ENCODE measurements at regions not wholly inside any gene's neighbourhood (a gene's known extent, or its start where the extent isn't known, plus 50 kb on each side); places are given as distances from the start of the nearest gene placed in this dataset.
"Not testable (repeated sequence)": the region's sequence is repeated elsewhere in the genome, so short reads cannot be mapped to it uniquely, and the experiment has no call there.

DNA sequence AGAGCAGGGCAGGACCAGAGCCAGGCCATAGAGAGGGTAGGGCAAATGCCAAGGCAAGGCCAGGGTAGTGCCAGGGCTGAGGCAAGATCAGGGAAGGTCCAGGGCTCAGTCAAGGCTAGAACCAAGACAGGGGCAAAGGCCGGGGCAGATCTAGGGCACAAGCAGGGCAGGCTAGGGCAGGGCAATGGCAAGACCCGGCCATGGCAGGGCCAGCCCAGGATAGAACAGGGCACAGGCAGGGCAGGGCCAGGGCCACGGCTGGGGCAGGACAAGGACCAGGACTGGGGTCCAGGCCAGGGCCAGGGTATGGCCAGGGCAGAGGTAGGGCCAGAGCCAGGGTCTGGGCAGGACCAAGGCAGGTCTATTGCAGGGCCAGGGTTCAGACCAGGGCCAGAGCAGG lies 2873.2 kb downstream of the RPIA start:
- in situ Hi-C loops (cut with MboI; ENCODE audit: low pct_unique_long_range_greater_than_20kb, low sequenced_read_pairs); DNase-seq: not testable (repeated sequence)

DNA sequence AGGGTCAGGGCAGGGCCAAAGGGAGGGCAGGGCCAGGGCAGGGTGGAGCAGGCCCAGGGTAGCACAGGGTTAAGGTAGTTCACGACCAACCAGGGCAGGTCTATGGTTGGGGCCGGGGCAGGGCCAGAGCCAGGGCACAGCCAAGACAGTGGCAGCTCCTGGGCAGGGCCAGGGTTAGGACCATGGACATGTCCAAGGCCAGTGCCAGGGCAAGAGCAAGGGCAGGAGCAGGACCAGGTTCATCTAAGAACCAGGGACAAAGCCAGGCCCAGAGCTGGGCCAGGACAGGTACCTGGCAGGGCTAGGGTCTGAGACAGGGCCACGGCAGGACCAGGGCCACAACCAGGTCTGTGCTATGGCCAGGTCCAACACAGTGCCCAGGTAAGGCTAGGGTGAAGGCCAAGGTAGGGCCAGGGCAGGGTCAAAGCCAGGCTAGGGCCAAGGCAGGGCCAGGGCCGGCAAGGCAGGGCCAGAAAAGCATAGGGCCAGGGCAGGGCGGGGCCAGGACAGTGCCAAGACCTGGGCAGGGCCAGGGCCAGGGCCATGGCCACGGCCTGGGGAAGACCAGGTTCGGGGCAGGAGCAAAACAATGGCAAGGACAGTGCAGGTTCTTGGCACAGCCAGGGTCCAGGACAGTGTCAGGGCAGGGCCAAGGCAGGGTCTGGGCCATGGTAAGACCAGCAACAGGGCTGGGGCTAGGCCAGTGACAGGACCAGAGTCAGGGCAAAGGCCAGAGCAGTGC lies 2874.4 kb downstream of the RPIA start:
- DNase-seq; in situ Hi-C loops (cut with MboI; ENCODE audit: low pct_unique_long_range_greater_than_20kb, low sequenced_read_pairs): not testable (repeated sequence)

DNA sequence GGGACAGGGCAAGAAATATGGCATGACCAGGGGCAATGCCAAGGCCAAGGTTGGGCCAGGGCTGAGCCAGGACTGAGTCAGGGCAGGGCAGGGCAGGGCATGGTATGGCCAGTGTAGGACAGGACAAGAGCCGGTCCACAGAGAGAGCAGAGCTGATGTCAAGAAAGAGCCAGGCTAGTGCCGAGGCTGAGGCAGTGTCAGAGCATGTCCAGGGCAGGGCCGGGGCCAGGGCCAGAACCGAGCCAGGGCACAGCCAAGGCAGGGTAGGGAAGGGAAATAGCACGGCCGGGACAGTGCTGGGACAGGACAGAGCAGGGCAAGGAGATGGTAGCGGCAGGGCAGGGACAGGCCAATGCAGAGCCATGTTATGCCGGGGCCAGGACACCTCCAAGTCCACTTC lies 2875.1 kb downstream of the RPIA start:
- DNase-seq; in situ Hi-C loops (cut with MboI; ENCODE audit: low pct_unique_long_range_greater_than_20kb, low sequenced_read_pairs): not testable (repeated sequence)

DNA sequence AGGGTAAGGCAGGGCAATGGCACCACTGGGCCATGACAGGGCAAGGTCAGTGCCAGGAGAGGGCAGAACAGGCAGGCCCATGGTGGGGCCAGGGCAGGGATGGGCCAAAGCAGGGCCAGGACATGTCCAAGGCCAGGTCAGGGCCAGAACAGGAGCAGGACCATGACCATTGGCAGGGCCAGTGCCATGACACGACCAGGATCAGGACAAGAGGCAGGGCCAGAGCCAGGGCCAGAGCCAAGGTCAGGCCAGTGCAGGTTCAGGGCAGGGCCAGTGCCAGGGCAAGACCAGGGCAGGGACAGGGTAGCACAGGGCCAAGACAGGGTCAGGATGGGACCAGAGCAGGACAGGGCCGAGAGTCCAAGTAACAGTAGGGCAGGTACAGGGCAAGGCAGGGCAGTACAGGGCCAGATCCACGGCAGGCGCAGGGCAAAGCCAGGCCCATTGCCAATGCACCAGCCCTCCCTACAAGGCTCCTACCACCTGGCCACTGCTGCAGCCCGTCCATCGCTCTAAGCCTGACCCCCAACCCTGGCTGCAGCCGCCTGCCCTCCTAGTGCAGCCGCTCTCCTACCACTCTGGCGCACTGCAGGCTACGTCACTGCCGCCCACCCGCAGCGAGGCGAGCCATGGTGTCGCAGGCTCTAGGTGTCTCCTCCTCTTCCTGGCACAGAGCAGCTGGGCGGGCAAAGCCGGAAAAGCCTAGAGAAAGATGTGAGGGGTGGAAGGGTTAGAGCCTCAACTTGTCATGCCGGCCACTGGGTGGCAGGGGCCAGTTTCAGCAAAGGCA lies 2876.3 kb downstream of the RPIA start:
- in situ Hi-C loops (cut with MboI; ENCODE audit: low pct_unique_long_range_greater_than_20kb, low sequenced_read_pairs) = not testable (repeated sequence)

DNA sequence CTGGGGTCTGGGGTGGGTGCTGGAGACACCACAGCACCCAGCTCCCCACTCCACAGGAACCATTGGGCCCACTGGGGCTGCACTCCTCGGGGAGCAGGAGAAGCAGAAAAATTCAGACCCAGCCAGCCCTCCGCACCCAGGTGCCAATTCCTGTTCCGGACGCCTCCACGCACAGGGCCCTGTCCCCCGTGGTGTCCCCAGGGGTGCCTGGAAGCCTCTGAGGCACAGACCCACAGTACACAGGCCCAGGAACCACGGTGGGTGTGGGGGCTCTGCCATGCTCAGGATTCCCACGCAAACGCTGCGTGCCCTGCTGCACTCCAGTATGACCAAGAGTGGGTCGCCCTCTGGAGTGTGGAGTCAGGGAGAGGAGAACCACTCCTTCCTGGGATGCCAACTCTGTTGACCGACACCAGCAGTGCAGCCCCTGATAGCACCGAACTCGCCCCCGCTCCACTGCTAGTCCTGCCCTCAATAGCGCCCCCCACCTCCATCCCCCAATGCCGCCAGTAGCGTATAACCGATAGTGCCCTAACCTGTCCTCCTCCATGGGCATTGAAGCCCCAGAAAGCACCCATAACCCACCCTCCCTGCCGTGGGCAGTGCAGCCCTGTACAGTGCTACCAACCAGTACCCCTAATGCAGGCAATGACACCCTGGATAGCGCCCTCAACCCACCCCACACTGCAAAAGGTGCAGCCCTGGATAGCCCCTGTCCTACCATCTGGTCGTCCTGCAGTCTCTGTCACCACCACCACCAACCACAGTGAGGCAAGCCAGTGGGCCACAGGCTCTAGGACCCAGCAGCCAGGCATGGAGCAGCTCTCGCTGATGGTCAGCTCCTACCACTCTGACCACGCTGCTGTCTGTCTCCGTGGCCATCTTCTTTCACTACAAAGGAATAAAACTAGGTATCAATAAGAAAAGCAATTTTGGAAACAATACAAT lies 2877.2 kb downstream of the RPIA start:
- in situ Hi-C loops (cut with MboI; ENCODE audit: low pct_unique_long_range_greater_than_20kb, low sequenced_read_pairs); DNase-seq: not testable (repeated sequence)

More for the DNA sequence above, 2876.3 kb downstream of the RPIA start:
- DNase-seq = not testable (repeated sequence)

DNA sequence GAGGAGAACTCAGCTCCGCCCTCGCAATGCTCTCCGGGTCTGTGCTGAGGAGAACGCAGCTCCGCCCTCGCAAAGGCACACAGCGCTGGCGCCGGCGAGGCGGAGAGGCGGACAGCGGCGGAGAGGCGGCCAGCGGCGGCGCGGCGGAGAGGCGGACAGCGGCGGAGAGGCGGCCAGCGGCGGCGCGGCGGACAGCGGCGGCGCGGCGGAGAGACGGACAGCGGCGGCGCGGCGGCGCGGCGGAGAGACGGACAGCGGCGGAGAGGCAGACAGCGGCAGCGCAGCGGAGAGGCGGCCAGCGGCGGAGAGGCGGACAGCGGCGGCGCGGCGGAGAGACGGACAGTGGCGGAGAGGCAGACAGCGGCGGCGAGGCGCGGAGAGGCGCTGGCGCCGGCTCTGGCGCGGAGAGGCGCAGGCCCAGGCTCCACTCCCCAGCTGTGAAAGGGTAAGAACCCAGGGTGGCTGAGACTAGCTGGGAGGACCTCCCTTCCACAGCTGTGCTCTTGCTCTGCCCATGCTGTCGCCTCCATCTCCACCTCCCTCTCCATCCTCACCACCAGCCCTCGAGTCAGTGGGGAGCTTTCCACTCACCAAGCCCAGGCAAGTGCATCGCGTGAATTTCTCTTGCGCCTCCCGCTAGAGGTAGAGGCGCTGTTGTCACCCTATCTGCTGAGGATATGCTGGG lies 2879.9 kb downstream of the RPIA start:
- in situ Hi-C loops (cut with MboI; ENCODE audit: low pct_unique_long_range_greater_than_20kb, low sequenced_read_pairs); DNase-seq: not testable (repeated sequence)

DNA sequence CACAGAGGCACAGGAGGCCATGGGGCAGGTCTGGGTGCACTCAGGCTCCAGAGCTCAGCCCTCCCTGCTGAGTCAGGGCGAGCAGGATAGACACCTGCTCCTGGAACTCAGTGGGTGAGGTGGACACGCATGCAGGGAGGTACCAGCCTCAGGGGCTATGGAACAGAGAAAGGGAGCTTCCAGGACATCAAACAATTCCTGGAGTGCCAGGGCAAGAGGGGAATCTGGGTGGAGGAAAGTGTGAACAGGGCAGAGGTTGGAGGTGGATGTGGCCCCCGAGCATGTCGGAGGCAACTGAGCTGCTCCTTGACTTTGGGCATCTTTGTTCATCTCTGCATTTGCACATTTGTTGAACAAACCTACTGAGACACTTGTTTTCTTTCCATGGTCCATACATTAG lies 2881.5 kb downstream of the RPIA start:
- DNase-seq; in situ Hi-C loops (cut with MboI; ENCODE audit: low pct_unique_long_range_greater_than_20kb, low sequenced_read_pairs): not testable (repeated sequence)

DNA sequence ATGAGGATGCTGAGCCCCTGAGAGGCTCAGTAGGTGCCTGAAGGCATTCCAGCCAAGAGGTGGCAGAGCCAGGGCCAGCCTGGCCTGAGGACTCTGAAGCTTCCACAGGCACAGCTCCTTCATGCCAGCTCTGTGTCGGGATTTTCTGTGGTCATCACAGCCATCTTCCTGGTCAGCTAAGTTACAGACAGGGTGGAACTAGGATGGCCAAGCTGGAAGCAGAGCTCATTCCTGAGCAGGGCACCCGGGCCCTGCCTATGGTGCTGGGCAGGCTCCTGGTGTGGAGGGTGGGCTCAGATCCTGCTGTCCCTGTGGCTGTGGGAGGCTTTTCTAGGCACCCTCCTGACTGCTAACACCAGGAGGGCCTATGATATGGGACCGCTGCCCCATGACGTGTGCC lies 2882.3 kb downstream of the RPIA start:
- DNase-seq; in situ Hi-C loops (cut with MboI; ENCODE audit: low pct_unique_long_range_greater_than_20kb, low sequenced_read_pairs): not testable (repeated sequence)

DNA sequence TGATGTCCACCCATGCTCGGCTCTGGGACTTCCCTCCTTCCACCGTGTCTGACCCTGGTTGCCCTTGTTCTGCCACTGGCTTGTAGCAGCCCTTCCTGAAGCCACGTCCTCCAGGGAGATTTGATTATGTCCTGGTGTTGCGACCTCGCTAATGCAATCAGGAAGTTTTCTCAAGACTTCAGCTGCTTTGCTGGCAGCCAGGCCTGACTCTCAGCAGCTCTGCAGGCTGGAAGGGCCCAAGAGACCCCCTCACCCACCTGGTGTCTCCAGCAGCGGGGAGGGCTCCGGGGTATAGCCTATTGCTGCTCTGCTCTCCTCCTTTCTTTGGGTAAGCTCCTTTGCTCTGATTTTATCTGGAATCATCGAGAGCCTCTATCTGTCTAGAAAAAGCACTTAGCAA lies 2882.8 kb downstream of the RPIA start:
- DNase-seq; in situ Hi-C loops (cut with MboI; ENCODE audit: low pct_unique_long_range_greater_than_20kb, low sequenced_read_pairs): not testable (repeated sequence)

DNA sequence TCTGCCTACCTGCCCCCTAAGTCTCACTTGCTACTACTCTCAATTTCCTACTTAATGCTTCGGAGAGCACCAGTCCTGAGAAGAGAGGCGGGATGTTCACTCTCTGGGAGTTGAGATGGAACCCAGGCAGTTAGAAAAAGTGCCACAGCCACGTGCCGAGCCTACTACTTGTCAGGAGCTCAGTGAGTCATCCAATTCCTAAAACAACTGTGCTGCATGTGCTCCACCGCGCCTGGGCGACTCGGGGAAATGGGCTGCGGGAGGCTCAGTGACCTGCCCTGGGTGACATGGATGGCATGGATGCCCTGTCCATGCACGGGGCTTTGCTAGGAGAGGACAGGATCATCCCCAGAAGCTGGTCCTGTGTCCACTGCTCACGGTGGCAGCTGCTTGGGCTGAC lies 2884.2 kb downstream of the RPIA start:
- DNase-seq; in situ Hi-C loops (cut with MboI; ENCODE audit: low pct_unique_long_range_greater_than_20kb, low sequenced_read_pairs): not testable (repeated sequence)

DNA sequence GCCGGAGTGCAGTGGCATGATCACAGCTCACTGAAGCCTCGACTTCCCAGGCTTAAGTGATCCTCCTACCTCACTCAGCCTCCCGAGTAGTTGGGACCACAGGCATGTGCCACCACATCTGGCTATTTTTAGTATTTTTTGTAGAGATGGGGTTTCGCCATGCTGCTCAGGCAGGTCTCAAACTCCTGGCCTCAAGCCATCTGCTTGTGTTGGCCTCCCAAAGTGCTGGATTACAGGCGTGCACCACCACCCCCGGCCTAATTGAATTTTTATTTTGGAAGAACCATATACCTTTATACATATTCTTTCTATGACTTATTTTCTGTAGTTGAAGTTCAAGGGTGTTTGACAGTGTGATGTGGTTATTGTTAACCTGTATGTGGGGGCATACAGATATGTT lies 2885.9 kb downstream of the RPIA start:
- in situ Hi-C loops (cut with MboI; ENCODE audit: low pct_unique_long_range_greater_than_20kb, low sequenced_read_pairs); DNase-seq: not testable (repeated sequence)

DNA sequence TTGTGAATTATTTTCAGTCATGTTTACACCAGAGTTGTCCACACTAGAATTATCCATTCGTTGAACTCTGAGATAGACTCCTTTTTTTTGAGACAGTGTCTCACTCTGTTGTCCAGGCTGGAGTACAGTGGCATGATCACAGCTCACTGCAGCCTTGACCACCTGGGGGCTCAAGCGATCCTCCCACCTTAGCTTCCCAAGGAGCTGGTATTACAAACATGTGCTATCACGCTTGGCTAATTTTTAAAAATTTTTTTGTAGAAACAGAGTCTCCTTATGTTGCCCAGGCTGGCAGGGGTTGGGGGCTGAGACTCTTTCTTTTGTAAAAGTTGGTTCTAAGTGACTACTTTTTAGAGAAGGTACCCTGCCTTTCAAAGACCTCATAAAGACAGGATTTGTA lies 2887.2 kb downstream of the RPIA start:
- DNase-seq; in situ Hi-C loops (cut with MboI; ENCODE audit: low pct_unique_long_range_greater_than_20kb, low sequenced_read_pairs): not testable (repeated sequence)

DNA sequence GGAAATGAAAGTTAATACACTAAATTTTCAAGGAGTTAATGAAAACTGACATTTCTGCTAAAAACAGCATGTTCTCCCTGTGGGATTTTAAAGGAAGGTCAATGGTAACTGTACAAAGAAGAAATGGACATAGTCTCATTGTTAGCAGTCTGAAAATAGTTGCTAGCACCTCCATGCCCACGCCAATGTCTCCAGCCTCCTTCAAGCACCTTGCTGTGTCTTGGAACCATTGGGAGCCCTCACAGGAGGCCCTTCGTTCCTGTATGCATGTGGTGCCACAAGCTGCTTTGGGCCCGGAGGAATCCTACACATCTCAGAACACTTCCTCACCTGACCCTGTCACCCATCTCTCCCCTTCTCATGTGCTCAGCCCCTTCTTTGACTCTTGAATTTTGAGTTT lies 2888.1 kb downstream of the RPIA start:
- in situ Hi-C loops (cut with MboI; ENCODE audit: low pct_unique_long_range_greater_than_20kb, low sequenced_read_pairs); DNase-seq: not testable (repeated sequence)

DNA sequence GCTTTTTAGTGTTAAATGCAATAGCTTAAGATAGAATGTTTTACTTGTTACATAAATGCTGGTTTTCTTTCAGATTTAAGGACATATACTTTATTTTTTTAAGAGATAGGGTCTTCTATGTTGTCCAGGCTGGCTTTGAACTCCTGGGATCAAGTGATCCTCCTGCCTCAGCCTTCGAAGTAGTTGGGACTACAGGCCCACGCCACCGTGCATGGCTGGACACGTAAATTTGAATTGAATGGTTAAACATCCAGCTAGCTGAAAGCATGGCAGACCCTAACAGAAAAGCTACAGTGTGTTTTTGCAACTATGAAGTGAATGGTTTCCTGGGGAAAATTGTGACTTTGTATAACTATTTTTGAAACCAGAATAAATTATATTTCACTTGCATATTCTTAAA lies 2888.6 kb downstream of the RPIA start:
- DNase-seq; in situ Hi-C loops (cut with MboI; ENCODE audit: low pct_unique_long_range_greater_than_20kb, low sequenced_read_pairs): not testable (repeated sequence)

DNA sequence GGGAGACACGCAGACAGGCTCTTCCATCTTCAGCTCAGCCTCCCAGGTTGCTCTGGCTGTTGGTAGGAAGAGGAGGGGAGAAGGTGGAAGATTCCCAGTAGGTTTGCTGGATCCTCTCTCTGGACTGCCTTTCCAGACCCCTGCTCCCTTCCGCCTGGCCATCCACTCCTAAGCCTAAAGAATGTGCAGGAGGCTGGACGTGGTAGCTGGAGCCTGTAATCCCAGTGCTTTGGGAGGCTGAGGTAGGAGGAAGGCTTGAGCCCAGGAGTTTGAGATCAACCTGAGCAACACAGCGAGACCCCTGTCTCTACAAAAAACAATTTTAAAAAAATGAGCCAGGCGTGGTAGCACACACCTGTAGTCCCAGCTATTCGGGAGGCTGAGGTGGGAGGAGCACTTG lies 2895.6 kb downstream of the RPIA start:
- DNase-seq; in situ Hi-C loops (cut with MboI; ENCODE audit: low pct_unique_long_range_greater_than_20kb, low sequenced_read_pairs): not testable (repeated sequence)

DNA sequence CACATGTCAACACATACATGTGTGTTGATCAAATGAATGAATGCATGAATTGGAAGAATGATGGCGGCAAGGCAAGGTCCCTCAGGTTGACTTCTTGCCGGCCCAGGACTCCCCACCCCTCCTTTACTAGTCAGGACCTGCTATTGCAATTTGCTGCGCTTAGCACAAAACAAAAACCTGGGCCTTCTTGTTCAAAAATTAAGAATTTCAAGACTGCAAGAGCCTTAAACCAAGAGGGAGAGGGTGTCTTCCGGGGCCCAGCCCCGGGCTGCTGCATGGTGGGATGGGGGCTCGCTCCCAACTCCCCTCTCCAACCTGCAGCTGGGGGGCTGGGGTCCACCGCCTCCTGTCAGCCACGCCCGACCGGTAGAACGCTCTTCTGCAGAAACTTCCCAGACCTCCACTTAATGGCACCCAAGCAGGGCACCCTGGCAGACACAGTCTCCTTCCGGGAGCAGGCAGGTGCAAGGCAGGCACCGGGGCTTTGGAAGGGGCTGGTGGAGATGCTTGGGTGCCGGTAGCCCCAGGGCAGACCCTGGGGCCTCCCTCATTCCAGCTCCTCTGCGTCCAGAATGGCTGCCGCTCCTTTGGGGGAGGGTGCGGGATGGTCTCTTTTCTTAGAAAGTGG lies 2896.5 kb downstream of the RPIA start:
- in situ Hi-C loops (cut with MboI; ENCODE audit: low pct_unique_long_range_greater_than_20kb, low sequenced_read_pairs); DNase-seq: not testable (repeated sequence)

DNA sequence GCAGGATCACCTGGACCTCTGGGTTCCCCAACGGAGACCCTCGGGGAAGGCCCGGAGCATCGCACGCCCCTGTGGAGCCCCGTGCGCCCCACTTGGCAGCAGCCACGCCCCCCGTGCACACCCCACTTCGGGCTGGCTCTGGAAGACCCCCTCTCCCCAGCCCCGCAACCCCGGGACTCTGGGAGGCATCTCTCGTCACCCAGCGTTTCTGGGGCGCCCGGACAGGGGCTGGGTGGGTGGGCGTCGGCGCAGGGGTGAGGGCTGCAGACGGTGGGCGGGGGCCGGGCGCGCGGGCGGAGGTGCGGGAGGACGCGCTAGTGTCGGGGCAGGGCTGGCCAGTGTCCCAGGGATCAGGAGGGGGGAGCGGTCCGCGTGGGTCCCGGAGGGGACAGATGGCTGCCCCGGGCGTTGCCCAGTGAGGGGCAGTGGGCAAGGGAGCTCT lies 2897.3 kb downstream of the RPIA start:
- in situ Hi-C loops (cut with MboI; ENCODE audit: low pct_unique_long_range_greater_than_20kb, low sequenced_read_pairs); DNase-seq: not testable (repeated sequence)
